SK-N-SH (cell line): ENCODE measurements at regions not wholly inside any gene's neighbourhood (a gene's known extent, or its start where the extent isn't known, plus 50 kb on each side); places are given as distances from the start of the nearest gene placed in this dataset.

Source experiments
- CTCF ChIA-PET: fragments of 300-600, 350-600 bp; formaldehyde crosslinking; extraction: SDS; loops from one replicate; lab custom pipeline; 2021; lab: Yijun Ruan, JAX
- POLR2A ChIA-PET: fragments of 350-600 bp; sonication (Branson Sonifier 250); formaldehyde crosslinking; extraction: SDS; loops from one replicate; lab custom pipeline; 2020; ENCODE audit warnings: antibody characterized with exemption, inconsistent platforms; lab: Yijun Ruan, JAX
- DNase-seq: peaks from one replicate; pipeline ENCODE4 v3.0.0; 2012
- H2AFZ ChIP-seq: fragments of 200-600 bp; sonication (generic); 2 replicates; pipeline ENCODE4 v1.8.1; 2016; ENCODE audit warnings: antibody characterized with exemption, mild to moderate bottlenecking, low read depth
- H3F3A ChIP-seq: fragments of 200-600 bp; sonication (generic); replicated peaks from 2 replicates; pipeline ENCODE3; 2016; ENCODE audit warnings: antibody characterized with exemption, mild to moderate bottlenecking; ENCODE audit not compliant: insufficient read depth
- H3K27ac ChIP-seq, 2 experiments: fragments of 200-500 bp in 1 of 2; fragments of 200-600 bp in 1 of 2; sonication (Bioruptor generic) in 1 of 2; sonication (generic), shearing (Covaris generic) in 1 of 2; 2 replicates each; pipeline versions ENCODE4 v1.5.1 to v1.6.1; 2014 to 2016; ENCODE audit warnings: low read depth in 2 of 2, inconsistent platforms in 1 of 2, low read length in 1 of 2, mild to moderate bottlenecking in 1 of 2, mixed read lengths in 1 of 2
- H3K27me3 ChIP-seq: fragments of 200-600 bp; sonication (generic), shearing (Covaris generic); 2 replicates; pipeline ENCODE4 v1.6.1; 2016; ENCODE audit warnings: mixed run types; ENCODE audit not compliant: insufficient read depth
- H3K36me3 ChIP-seq, 2 experiments: fragments of 200-500 bp in 1 of 2; fragments of 200-600 bp in 1 of 2; sonication (Bioruptor generic) in 1 of 2; sonication (generic) in 1 of 2; replicated peaks in 1 of 2; 2 replicates each; pipeline versions ENCODE3 to v1.5.1; 2014 to 2016; ENCODE audit warnings: low read length in 1 of 2, mild to moderate bottlenecking in 1 of 2; ENCODE audit not compliant: insufficient read depth in 2 of 2, control insufficient read depth in 1 of 2
- H3K4me1 ChIP-seq, 2 experiments: fragments of 200-500 bp in 1 of 2; fragments of 200-600 bp in 1 of 2; sonication (Bioruptor generic) in 1 of 2; sonication (generic), shearing (Covaris generic) in 1 of 2; 2 replicates each; pipeline versions ENCODE4 v1.5.1 to v1.6.1; 2014 to 2016; ENCODE audit warnings: low read depth in 1 of 2, low read length in 1 of 2, mixed run types in 1 of 2; ENCODE audit not compliant: insufficient read depth in 2 of 2, control insufficient read depth in 1 of 2
- H3K4me2 ChIP-seq: fragments of 200-600 bp; sonication (generic), shearing (Covaris generic); 2 replicates; pipeline ENCODE4 v1.6.1; 2017; ENCODE audit warnings: mixed run types
- H3K4me3 ChIP-seq, 2 experiments: fragments of 200-500 bp in 1 of 2; fragments of 200-600 bp in 1 of 2; sonication (Bioruptor generic) in 1 of 2; sonication (generic), shearing (Covaris generic) in 1 of 2; 2 replicates each; pipeline versions ENCODE4 v1.5.1 to v1.8.1; 2014 to 2016; ENCODE audit warnings: low read depth in 2 of 2, inconsistent platforms in 1 of 2, low read length in 1 of 2, mild to moderate bottlenecking in 1 of 2, mixed read lengths in 1 of 2, moderate library complexity in 1 of 2
- H3K79me2 ChIP-seq: fragments of 200-600 bp; sonication (generic); 2 replicates; pipeline ENCODE4 v1.8.1; 2017; ENCODE audit warnings: mild to moderate bottlenecking; ENCODE audit not compliant: insufficient read depth
- H3K9ac ChIP-seq: fragments of 200-600 bp; sonication (generic); 2 replicates; pipeline ENCODE4 v1.6.1; 2017; ENCODE audit warnings: mixed run types
- H3K9me2 ChIP-seq: fragments of 200-600 bp; sonication (generic); 2 replicates; pipeline ENCODE4 v1.6.1; 2017; ENCODE audit warnings: mixed run types
- H3K9me3 ChIP-seq: fragments of 200-600 bp; sonication (generic); 2 replicates; pipeline ENCODE4 v1.6.1; 2017; ENCODE audit warnings: mixed run types, mild to moderate bottlenecking, moderate library complexity
- H4K20me1 ChIP-seq: fragments of 200-600 bp; sonication (generic); 2 replicates; pipeline ENCODE4 v1.6.1; 2017; ENCODE audit warnings: mild to moderate bottlenecking, mixed run types; ENCODE audit not compliant: insufficient read depth
- FOSL2 ChIP-seq: IDR thresholded peaks from 2 replicates; pipeline ENCODE4 v1.4.0; 2012; ENCODE audit warnings: low read depth, mild to moderate bottlenecking, moderate library complexity, borderline replicate concordance
- FOXJ3 ChIP-seq: sonication (generic); formaldehyde crosslinking; IDR thresholded peaks from 2 replicates; pipeline ENCODE4 v1.5.1; 2020; ENCODE audit warnings: mild to moderate bottlenecking, missing genetic modification reagents
- GATA2 ChIP-seq: sonication (generic); formaldehyde crosslinking; IDR thresholded peaks from 2 replicates; pipeline ENCODE4 v1.5.0; 2020; ENCODE audit warnings: mild to moderate bottlenecking, missing genetic modification reagents
- JUND ChIP-seq: IDR thresholded peaks from 2 replicates; pipeline ENCODE4 v1.4.0; 2012
- NFIC ChIP-seq: IDR thresholded peaks from 2 replicates; pipeline ENCODE4 v1.4.0; 2012; ENCODE audit warnings: borderline replicate concordance
- NRF1 ChIP-seq: IDR thresholded peaks from 2 replicates; pipeline ENCODE4 v1.6.1; 2012; ENCODE audit warnings: low read depth, mild to moderate bottlenecking, low read length
- PBX3 ChIP-seq: IDR thresholded peaks from 2 replicates; pipeline ENCODE4; 2012
- RCOR1 ChIP-seq: fragments of 150-350 bp; IDR thresholded peaks from 2 replicates; pipeline ENCODE4 v1.6.1; 2017; ENCODE audit warnings: antibody characterized with exemption, low read length
- RXRA ChIP-seq: IDR thresholded peaks from 2 replicates; pipeline ENCODE4 v1.4.0; 2012; ENCODE audit warnings: low read depth, mild to moderate bottlenecking, borderline replicate concordance
- SIN3A ChIP-seq: IDR thresholded peaks from 2 replicates; pipeline ENCODE4 v1.6.1; 2012; ENCODE audit warnings: low read depth, mild to moderate bottlenecking, low read length, moderate library complexity, borderline replicate concordance
- TCF12 ChIP-seq: IDR thresholded peaks from 2 replicates; pipeline ENCODE4 v1.4.0; 2012
- WGBS: methylation state at CpG from one replicate; pipeline ENCODE4 v1.1.6; 2017; ENCODE audit warnings: low lambda C conversion rate; 5-methylcytosine and 5-hydroxymethylcytosine counted together
- TF ChIP-seq, protein P1 (sequence below): fragments of 150-350 bp; IDR thresholded peaks from 2 replicates; pipeline ENCODE4 v1.6.1; 2016; ENCODE audit warnings: mild to moderate bottlenecking, low read depth, low read length

GRCh38 chr1:112251766-112252506, 144.1 kb upstream of the CTTNBP2NL start:
- peaks cover 0 to 11% of the 10 kb centered on the region in 2 experiments; a peak in 1 of 4 replicates for H3K4me1 ChIP-seq
- H3K36me3 ChIP-seq: no peaks in the 10 kb centered on the region
- H3K4me2 ChIP-seq: peak overlapping the region; percentile 59
- CTCF ChIA-PET: no interaction called here
- no peak for DNase-seq
- H2AFZ ChIP-seq: peak overlapping the region; percentile 14; the same call in 1 of the 2 replicates
- H3K9me2 ChIP-seq: no peaks in the 10 kb centered on the region
- 20% methylated on average over 6 of the region's 6 CpGs for WGBS
- H3K27ac ChIP-seq: no peak overlapping the region; a peak in 1 of 4 replicates
- no peaks in the 10 kb centered on the region for H3K9me3 ChIP-seq
- TF ChIP-seq NFIC (peak; percentile 45; the same call in 1 of the 2 replicates), JUND (peak; percentile 39; the same call in 1 of the 2 replicates), SIN3A (no peak), TCF12 (no peak), NRF1 (no peak), FOSL2 (peak; percentile 69; the same call in 1 of the 2 replicates)
- TF ChIP-seq, all 33 proteins: peak for 3
- no peak overlapping the region; a peak in 1 of 4 replicates for H3K4me3 ChIP-seq
- H3K79me2 ChIP-seq: no peaks in the 10 kb centered on the region
- H3K27me3 ChIP-seq: no peaks in the 10 kb centered on the region; the same call in 1 of the 2 replicates
- H3K9ac ChIP-seq: no peak overlapping the region
- H4K20me1 ChIP-seq: no peaks in the 10 kb centered on the region
- POLR2A ChIA-PET: no interaction called here
- H3F3A ChIP-seq: no peaks in the 10 kb centered on the region

DNA sequence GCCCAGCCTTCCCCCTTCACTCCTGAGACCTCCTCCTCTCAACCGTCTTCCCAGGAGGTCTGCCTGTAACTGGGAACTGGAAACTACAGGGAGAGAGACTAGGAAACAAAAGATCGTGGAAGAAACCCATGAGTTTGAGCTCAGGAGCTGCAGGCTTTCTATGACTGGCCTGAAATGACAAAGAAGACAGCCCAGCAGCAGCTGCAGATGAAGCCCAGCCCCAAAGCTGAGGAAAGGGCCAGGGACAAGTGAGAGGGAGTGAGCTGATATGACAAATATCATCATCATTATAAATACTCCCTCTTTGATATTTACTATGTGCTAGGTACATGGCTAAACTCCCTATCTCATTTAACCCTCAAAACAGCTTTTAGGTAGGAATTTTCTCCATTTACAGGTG, 142.6 kb upstream of the CTTNBP2NL start:
- POLR2A ChIA-PET: no interaction called here
- no peak overlapping the region for H3K4me3 ChIP-seq
- no peak overlapping the region for H2AFZ ChIP-seq
- H3K36me3 ChIP-seq: no peaks in the 10 kb centered on the region
- H3K9ac ChIP-seq: no peak overlapping the region
- no peaks in the 10 kb centered on the region for H3K9me2 ChIP-seq
- TF ChIP-seq GATA2 (CRISPR knock-in tag) (no peak), RXRA (no peak), FOXJ3 (CRISPR knock-in tag) (no peak), PBX3 (no peak), RCOR1 (no peak), JUND (no peak)
- TF ChIP-seq, protein P1, sequence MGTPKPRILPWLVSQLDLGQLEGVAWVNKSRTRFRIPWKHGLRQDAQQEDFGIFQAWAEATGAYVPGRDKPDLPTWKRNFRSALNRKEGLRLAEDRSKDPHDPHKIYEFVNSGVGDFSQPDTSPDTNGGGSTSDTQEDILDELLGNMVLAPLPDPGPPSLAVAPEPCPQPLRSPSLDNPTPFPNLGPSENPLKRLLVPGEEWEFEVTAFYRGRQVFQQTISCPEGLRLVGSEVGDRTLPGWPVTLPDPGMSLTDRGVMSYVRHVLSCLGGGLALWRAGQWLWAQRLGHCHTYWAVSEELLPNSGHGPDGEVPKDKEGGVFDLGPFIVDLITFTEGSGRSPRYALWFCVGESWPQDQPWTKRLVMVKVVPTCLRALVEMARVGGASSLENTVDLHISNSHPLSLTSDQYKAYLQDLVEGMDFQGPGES: no peak
- DNase-seq: no peak
- H3K27ac ChIP-seq: no peak overlapping the region
- no peaks in the 10 kb centered on the region for H3F3A ChIP-seq
- H3K4me1 ChIP-seq: peaks cover 0 to 11% of the 10 kb centered on the region in 2 experiments; a peak in 1 of 4 replicates
- no peaks in the 10 kb centered on the region for H3K9me3 ChIP-seq
- CTCF ChIA-PET: interaction anchor here (0.9 kb wide), 1 partner anchor 16 kb away, joined by 3 read pairs; no protein-coding TSS in a partner anchor
- no peaks in the 10 kb centered on the region; the same call in 1 of the 2 replicates for H3K27me3 ChIP-seq
- no peaks in the 10 kb centered on the region for H3K79me2 ChIP-seq
- H3K4me2 ChIP-seq: no peak overlapping the region
- WGBS: 4% methylated on average over 2 of the region's 2 CpGs
- H4K20me1 ChIP-seq: no peaks in the 10 kb centered on the region
